Aorta (tissue), 5 donors: ENCODE measurements at regions not wholly inside any gene's neighbourhood (a gene's known extent, or its start where the extent isn't known, plus 50 kb on each side); places are given as distances from the start of the nearest gene placed in this dataset.

Source experiments
- ATAC-seq: fragments of 200-7000 bp; cut with Tn5 transposase; one replicate; pipeline ENCODE4 v1.9.1; 2022; ENCODE audit warnings: moderate library complexity; ENCODE audit not compliant: low FRiP score
- DNase-seq, 2 donors: peaks; one replicate each; pipeline ENCODE4 v3.0.0-alpha.2; 2020
- H3K27ac ChIP-seq, 2 donors: one replicate each; pipeline ENCODE4 v1.5.1; 2013; ENCODE audit warnings: low read length in 2 of 2, mild to moderate bottlenecking in 2 of 2, moderate library complexity in 2 of 2, control low read depth in 1 of 2, inconsistent platforms in 1 of 2, low read depth in 1 of 2
- H3K27me3 ChIP-seq, 2 donors: one replicate each; pipeline ENCODE4 v1.6.1; 2013; ENCODE audit warnings: control low read depth in 1 of 2, low read length in 1 of 2, mild to moderate bottlenecking in 1 of 2, moderate library complexity in 1 of 2; ENCODE audit not compliant: insufficient read depth in 2 of 2, control insufficient read depth in 1 of 2
- H3K36me3 ChIP-seq, 2 donors: one replicate each; pipeline ENCODE4 v1.6.1; 2013; ENCODE audit warnings: control low read depth in 1 of 2, low read length in 1 of 2, mild to moderate bottlenecking in 1 of 2; ENCODE audit not compliant: insufficient read depth in 2 of 2, control insufficient read depth in 1 of 2
- H3K4me1 ChIP-seq, 2 donors: one replicate each; pipeline ENCODE4 v1.6.1; 2013; ENCODE audit warnings: low read length in 2 of 2, control low read depth in 1 of 2, mild to moderate bottlenecking in 1 of 2, moderate library complexity in 1 of 2; ENCODE audit not compliant: insufficient read depth in 2 of 2, control insufficient read depth in 1 of 2
- H3K4me3 ChIP-seq, 2 donors: one replicate each; pipeline ENCODE4 v1.5.1; 2013; ENCODE audit warnings: low read length in 2 of 2, control low read depth in 1 of 2, mild to moderate bottlenecking in 1 of 2
- H3K9me3 ChIP-seq: one replicate; pipeline ENCODE4 v1.6.1; 2013; ENCODE audit warnings: mild to moderate bottlenecking, low read length; ENCODE audit not compliant: control insufficient read depth
- WGBS, 2 donors: extraction: QIAGEN DNeasy Blood & Tissue Kit; methylation state at CpG; one replicate each; pipeline ENCODE4 v1.1.7; 2013; 5-methylcytosine and 5-hydroxymethylcytosine counted together
- intact Hi-C, 2 donors: fragments of 100-400 bp; cut with DNase I; formaldehyde crosslinking; loops; one replicate each; pipeline versions ENCODE4 v1.14.2 to v1.15.0; 2022
- donor health status: healthy with polysubstance abuse.
- donor health status: Bipolar disorder and iron deficiency.
- donor health status: DM: no; HTN: no; CAD: no.
- donor health status: DM: no; HTN: no; CAD: no.
- donor health status: DM: yes; HTN: yes; CAD: no.

DNA sequence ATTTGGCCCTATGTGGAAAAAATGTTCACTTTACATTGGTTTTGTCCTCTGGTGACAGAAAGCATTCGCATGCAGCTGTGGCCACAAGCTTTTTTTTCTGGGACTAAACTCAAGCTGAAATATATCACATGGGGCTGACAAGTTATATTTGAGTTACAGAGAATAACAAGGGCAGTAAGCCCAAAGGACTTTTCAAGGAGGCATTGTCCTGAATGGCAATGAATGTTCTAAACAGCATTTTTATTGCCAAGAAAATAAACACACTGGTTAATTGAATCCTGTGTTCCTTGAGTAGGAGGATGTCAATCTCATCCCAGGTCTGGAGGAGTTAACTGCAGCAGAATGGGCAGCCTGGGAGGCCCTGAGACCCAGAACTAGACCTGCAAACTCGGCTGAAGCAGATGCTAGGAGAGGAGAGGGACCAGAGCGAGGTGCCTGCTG lies 114.5 kb downstream of the COPRS start:
- DNase-seq (no peak), ATAC-seq (no peak)
- WGBS, 2 donors, result 21 to 22% methylated on average over 3 of the region's 3 CpGs
- H3K9me3 ChIP-seq, result no peaks in the 10 kb centered on the region
- H3K27ac ChIP-seq, result peak overlapping the region in 1 of 2 donors; percentile 77
- no peaks in the 10 kb centered on the region for H3K27me3 ChIP-seq
- H3K36me3 ChIP-seq, result no peaks in the 10 kb centered on the region
- intact Hi-C loops, result loop anchor here in 1 of 2 donors (5.0 kb wide), 1 partner anchor 68 kb away; no protein-coding TSS in a partner anchor
- no peak overlapping the region for H3K4me3 ChIP-seq
- H3K4me1 ChIP-seq, result peaks cover 3 to 8% of the 10 kb centered on the region in 2 donors

DNA sequence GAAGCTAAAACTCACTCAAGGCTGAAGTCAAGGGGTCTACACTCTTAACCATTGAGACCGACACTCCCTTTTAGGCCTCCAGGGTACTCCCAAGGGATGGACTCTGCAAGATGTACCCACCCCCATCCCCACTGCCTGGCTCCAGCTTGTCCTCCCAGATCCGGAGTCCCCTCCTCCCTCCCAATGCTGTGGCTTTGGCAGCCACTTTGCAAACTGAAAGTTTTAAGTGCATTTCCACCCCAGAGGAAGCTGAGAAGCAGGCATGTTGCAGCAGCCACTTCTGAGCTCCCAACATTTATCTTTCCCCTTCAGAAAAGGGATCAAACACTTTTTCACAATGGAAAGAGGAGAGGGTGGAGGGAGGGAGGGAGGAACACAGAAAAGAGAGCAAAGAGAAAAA lies 115.2 kb downstream of the COPRS start:
- Histone ChIP-seq H3K27ac (no peak overlapping the region), H3K4me1 (peaks cover 3 to 8% of the 10 kb centered on the region in 2 donors), H3K27me3 (no peaks in the 10 kb centered on the region), H3K4me3 (no peak overlapping the region), H3K36me3 (no peaks in the 10 kb centered on the region), H3K9me3 (no peaks in the 10 kb centered on the region)
- WGBS, 2 donors, result 11 to 15% methylated on average over 2 of the region's 2 CpGs
- no peak for DNase-seq
- ATAC-seq, result peak; percentile 28
- intact Hi-C loops, result loop anchor here in 1 of 2 donors (5.0 kb wide), 1 partner anchor 69 kb away; no protein-coding TSS in a partner anchor

DNA sequence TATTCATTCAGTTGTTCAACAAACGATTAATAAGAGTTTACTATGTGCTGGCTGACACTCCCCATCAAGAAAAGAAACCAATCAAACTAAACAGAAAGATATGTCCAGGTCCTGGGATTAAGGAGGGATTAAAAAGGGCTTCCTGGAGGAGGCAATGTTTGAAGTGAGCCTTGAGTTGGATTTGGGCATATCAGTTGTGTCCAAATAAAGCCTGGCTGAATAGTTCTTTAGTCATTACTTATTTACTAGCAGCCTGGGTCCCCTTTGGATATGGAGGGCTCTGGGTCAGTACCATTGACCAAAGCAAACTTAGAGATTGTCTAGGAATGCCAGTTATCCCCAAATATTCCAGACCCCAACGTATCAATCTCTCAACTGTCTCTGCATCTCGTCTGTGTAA lies 117.7 kb downstream of the COPRS start:
- Histone ChIP-seq H3K4me1 (peaks cover 3 to 8% of the 10 kb centered on the region in 2 donors), H3K4me3 (no peak overlapping the region), H3K27ac (peak overlapping the region in 1 of 2 donors; percentile 60), H3K27me3 (no peaks in the 10 kb centered on the region), H3K36me3 (no peaks in the 10 kb centered on the region), H3K9me3 (no peaks in the 10 kb centered on the region)
- DNase-seq (no peak), ATAC-seq (no peak)
- intact Hi-C loops, result loop anchor here in 1 of 2 donors (5.0 kb wide), 1 partner anchor 71 kb away; no protein-coding TSS in a partner anchor
- WGBS, 2 donors, result 84 to 86% methylated on average over 3 of the region's 3 CpGs

DNA sequence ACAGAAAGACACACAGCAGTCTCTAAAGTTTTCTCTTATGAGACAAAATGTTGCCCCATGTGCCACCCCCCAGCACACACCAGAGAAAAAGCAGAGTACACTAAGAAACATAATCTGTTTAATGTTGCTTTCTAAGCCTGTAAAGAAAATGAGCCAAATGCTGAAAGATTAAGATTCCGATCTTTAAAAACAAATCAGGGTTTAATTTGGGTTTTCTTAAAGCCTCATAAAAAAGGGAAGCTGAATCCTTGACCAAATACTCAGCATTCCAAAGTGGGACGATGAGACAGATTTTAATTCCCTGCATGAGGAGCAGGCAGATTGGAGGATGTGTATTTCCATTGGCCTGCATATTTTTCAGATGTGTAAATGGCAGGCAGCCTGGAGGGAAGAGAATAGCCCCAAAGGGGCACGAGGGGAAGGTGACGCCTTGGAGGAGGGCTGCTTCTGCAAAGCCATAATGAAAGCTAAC lies 118.4 kb downstream of the COPRS start:
- 8 to 14% methylated on average over 4 of the region's 4 CpGs for WGBS, 2 donors
- no peak overlapping the region for H3K4me3 ChIP-seq
- no peaks in the 10 kb centered on the region for H3K27me3 ChIP-seq
- H3K27ac ChIP-seq, result peak overlapping the region in 1 of 2 donors; percentile 58
- no peaks in the 10 kb centered on the region for H3K9me3 ChIP-seq
- ATAC-seq (no peak), DNase-seq (no peak)
- intact Hi-C loops, result loop anchor here in 1 of 2 donors (5.0 kb wide), 1 partner anchor 72 kb away; no protein-coding TSS in a partner anchor
- peaks cover 2 to 8% of the 10 kb centered on the region in 2 donors for H3K4me1 ChIP-seq
- H3K36me3 ChIP-seq, result no peaks in the 10 kb centered on the region

DNA sequence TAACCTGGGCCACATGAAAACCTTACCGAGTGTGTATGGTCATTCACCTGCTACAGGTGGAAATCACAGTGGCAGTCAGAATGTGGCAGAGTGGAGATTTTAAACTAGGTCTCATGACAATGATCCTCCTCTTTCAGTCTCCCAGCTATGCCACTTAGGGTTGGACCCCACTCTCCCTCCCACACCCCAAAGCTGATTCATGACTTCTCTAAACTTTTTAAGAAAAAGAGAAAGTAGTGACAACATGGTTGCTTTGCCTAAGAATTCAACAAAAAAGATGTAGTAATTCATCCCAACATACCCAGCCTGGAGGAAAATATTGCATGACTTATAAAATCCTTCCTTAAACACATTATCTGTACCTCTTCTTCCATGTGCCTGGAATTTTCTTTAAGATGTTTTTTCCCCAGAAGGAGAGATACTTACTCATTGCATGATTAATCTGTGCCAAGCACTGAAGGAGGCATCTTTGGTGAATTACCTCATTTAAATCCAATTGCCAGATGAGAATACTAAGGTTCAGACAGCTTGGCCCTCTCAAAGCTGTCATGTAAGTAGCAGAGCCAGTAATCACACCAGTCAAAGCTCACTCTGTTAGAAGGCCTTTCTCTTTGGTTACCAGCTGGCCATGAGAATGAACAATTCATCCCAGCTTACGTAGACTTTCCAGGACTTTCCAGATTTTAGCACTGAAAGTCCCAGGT lies 119.9 kb downstream of the COPRS start:
- Histone ChIP-seq H3K27ac (peak overlapping the region; percentile 21 to 32), H3K36me3 (no peaks in the 10 kb centered on the region), H3K9me3 (no peaks in the 10 kb centered on the region), H3K27me3 (no peaks in the 10 kb centered on the region), H3K4me1 (peaks cover 0 to 3% of the 10 kb centered on the region in 2 donors), H3K4me3 (no peak overlapping the region)
- intact Hi-C loops, result loop anchor here (5.0 kb wide), 2 partner anchors 42 to 103 kb away; no protein-coding TSS in a partner anchor
- no peak for ATAC-seq
- 50 to 58% methylated on average over 2 of the region's 2 CpGs for WGBS, 2 donors
- DNase-seq, result no peak

DNA sequence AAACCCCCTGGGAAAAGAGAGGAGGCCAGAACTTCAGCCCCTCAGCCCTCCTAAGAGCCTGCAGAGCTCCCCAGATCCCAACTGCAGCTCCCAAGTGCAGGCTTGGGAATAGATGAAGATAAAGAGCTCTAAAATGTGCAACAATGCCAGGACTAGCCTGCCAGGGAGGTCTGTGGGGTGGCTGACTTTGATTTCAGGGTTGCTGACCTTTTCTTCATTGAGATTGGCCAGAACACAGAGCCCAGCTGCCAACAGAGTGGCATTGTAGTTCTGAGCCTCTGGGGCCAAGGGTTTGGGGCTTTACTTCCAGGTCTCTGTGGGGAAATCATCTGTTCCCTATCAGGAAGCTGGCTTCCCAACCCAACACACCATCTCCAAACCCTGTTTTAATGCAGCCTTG lies 120.6 kb downstream of the COPRS start:
- Histone ChIP-seq H3K27me3 (no peaks in the 10 kb centered on the region), H3K9me3 (no peaks in the 10 kb centered on the region), H3K27ac (peak overlapping the region in 1 of 2 donors; percentile 61), H3K4me3 (no peak overlapping the region), H3K4me1 (peaks cover 0 to 3% of the 10 kb centered on the region in 2 donors), H3K36me3 (no peaks in the 10 kb centered on the region)
- intact Hi-C loops, result loop anchor here (5.0 kb wide), 2 partner anchors 41 to 104 kb away; no protein-coding TSS in a partner anchor
- DNase-seq (no peak), ATAC-seq (no peak)

DNA sequence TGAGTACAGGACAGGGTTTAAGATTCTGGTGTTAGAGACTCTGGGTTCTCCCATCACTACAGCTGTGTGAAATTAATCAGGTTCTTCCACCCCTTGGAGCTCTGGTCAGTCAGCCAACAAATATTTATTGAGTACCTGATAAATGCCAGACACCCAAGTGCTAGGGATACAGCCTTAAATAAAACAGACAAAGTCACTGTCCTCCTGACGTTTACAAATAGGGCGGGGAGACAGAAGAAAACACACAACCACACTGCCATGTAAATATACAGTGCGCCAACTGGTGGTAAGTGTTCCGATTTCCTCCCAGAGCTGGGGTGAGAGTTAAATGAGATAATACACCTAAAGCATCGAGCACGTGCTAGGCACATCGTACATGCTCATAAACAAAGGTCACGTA lies 121.0 kb downstream of the COPRS start:
- Histone ChIP-seq H3K27me3 (no peaks in the 10 kb centered on the region), H3K4me1 (peaks cover 0 to 3% of the 10 kb centered on the region in 2 donors), H3K9me3 (no peaks in the 10 kb centered on the region), H3K27ac (peak overlapping the region in 1 of 2 donors; percentile 61), H3K36me3 (no peaks in the 10 kb centered on the region), H3K4me3 (no peak overlapping the region)
- whole genome bisulfite sequencing, 2 donors, result 52 to 62% methylated on average over 8 of the region's 8 CpGs
- no peak for DNase-seq
- intact Hi-C loops, result loop anchor here (5.0 kb wide), 2 partner anchors 41 to 104 kb away; no protein-coding TSS in a partner anchor
- no peak for ATAC-seq

DNA sequence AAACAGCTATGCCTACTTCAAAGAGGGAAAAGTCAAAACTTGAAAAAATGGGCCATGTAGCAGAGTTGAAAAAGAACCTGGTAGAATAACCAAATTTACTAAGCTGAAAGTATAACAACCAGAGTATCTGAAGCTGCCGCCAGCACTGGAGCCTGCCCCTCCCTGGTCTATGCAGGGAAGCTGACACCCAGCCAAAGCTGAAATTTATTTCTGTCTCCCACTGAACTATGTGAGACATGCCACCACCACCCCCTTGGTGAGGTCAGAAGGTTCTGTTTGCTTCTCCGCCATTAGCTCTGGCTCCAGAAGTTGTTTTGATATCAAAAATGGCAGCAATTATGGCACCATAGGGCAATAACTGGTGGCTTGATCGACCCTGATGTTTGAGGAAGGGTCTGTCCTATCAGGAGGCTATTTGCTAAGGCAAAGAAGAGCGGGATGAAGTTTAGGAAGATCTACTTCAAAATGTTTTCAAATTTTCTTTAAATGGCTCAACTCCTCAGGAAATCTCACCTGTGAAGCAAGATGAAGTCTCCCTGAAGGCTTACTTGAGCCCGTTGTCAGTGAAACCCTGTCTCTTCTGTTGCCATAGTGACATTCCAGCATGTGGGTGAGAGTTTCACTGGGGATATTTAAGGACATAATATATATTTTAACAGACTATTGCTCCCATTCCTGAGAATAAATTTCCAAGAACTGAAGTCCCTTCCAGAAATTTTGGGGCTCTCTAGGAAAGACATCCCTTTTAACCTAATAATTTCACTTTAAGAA lies 122.0 kb downstream of the COPRS start:
- Histone ChIP-seq H3K27me3 (no peaks in the 10 kb centered on the region), H3K4me1 (no peaks in the 10 kb centered on the region), H3K4me3 (no peak overlapping the region), H3K36me3 (no peaks in the 10 kb centered on the region), H3K27ac (peak overlapping the region; percentile 62 to 81), H3K9me3 (no peaks in the 10 kb centered on the region)
- DNase-seq, result peak in 1 of 2 donors; percentile 74
- 35 to 37% methylated on average over 5 of the region's 5 CpGs for WGBS, 2 donors
- intact Hi-C loops, result loop anchor here (5.0 kb wide), 2 partner anchors 40 to 105 kb away; no protein-coding TSS in a partner anchor
- peak; percentile 76 for ATAC-seq
